Neural crest cell (in vitro differentiated cells): ENCODE measurements at regions not wholly inside any gene's neighbourhood (a gene's known extent, or its start where the extent isn't known, plus 50 kb on each side); places are given as distances from the start of the nearest gene placed in this dataset.

Experiments used
- DNase-seq: peaks from one replicate; pipeline ENCODE4 v3.0.0; 2021; ENCODE audit warnings: low read depth, mixed read lengths, low spot score
- H3K27ac Mint-ChIP-seq: one replicate; pipeline ENCODE4 v1.8.0; 2021; ENCODE audit warnings: mild to moderate bottlenecking, mixed read lengths; ENCODE audit not compliant: unreplicated experiment
- H3K27me3 Mint-ChIP-seq: 2 replicates; pipeline ENCODE4 v1.8.0; 2021; ENCODE audit warnings: low read depth, mild to moderate bottlenecking, mixed read lengths
- H3K36me3 Mint-ChIP-seq: 2 replicates; pipeline ENCODE4 v1.8.0; 2021; ENCODE audit warnings: low read depth, mild to moderate bottlenecking, mixed read lengths
- H3K4me1 Mint-ChIP-seq: 2 replicates; pipeline ENCODE4 v1.8.0; 2021; ENCODE audit warnings: mixed read lengths
- H3K4me3 Mint-ChIP-seq: one replicate; pipeline ENCODE4 v1.8.0; 2021; ENCODE audit warnings: mild to moderate bottlenecking, mixed read lengths
- H3K9me3 Mint-ChIP-seq: 2 replicates; pipeline ENCODE4 v1.8.0; 2021; ENCODE audit warnings: mixed read lengths
- TF ChIP-seq, protein P1 (sequence below): fragments of 200-600 bp; sonication (generic); conservative IDR thresholded peaks from 2 replicates; pipeline ENCODE4 v1.5.0; 2021; ENCODE audit warnings: antibody characterized with exemption, mild to moderate bottlenecking

DNA sequence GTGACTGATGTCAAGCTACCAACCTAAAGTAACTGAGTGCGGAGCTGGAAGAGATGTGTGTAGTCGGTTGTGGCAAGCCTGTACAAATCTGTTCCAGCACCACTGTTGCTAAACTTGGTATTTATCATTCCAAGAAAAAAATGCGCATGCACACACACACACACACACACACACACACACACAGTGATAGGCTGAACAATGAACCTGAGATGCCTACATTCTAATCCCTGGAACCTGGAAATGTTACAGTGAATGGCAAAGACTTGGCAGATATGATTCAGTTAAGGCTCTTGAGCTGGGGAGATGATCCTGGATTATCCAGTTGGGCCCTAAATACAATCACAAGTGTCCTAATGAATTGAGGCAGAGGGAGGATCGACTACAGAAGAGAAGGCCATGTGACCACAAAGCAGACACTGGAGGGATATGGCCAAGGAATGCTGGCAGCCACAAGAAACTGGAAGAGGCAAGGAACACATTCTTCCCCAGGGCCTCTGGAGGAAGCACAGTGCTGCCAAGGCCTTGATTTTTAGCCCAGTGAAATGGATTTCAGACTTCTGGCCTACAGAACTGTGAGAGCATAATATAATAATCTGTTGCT, 49.7 kb upstream of the LHFPL2 start:
- Mint-ChIP-seq H3K9me3 (peaks cover 11% of the 10 kb centered on the region), H3K36me3 (peaks cover 2% of the 10 kb centered on the region), H3K4me1 (peaks cover 15% of the 10 kb centered on the region), H3K27me3 (no peaks in the 10 kb centered on the region), H3K4me3 (no peak overlapping the region), H3K27ac (no peak overlapping the region)
- TF ChIP-seq, protein P1, sequence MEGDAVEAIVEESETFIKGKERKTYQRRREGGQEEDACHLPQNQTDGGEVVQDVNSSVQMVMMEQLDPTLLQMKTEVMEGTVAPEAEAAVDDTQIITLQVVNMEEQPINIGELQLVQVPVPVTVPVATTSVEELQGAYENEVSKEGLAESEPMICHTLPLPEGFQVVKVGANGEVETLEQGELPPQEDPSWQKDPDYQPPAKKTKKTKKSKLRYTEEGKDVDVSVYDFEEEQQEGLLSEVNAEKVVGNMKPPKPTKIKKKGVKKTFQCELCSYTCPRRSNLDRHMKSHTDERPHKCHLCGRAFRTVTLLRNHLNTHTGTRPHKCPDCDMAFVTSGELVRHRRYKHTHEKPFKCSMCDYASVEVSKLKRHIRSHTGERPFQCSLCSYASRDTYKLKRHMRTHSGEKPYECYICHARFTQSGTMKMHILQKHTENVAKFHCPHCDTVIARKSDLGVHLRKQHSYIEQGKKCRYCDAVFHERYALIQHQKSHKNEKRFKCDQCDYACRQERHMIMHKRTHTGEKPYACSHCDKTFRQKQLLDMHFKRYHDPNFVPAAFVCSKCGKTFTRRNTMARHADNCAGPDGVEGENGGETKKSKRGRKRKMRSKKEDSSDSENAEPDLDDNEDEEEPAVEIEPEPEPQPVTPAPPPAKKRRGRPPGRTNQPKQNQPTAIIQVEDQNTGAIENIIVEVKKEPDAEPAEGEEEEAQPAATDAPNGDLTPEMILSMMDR: no peak
- no peak for DNase-seq
